GM19043 (cell line): ENCODE measurements at regions not wholly inside any gene's neighbourhood (a gene's known extent, or its start where the extent isn't known, plus 50 kb on each side); places are given as distances from the start of the nearest gene placed in this dataset.
"Not testable (repeated sequence)": the region's sequence is repeated elsewhere in the genome, so short reads cannot be mapped to it uniquely, and the experiment has no call there.

Experiments used
- ATAC-seq: cut with Tn5 transposase; IDR thresholded peaks from one replicate; pipeline ENCODE4 v1.9.1; 2021; ENCODE audit warnings: low read depth; ENCODE audit not compliant: unreplicated experiment

DNA sequence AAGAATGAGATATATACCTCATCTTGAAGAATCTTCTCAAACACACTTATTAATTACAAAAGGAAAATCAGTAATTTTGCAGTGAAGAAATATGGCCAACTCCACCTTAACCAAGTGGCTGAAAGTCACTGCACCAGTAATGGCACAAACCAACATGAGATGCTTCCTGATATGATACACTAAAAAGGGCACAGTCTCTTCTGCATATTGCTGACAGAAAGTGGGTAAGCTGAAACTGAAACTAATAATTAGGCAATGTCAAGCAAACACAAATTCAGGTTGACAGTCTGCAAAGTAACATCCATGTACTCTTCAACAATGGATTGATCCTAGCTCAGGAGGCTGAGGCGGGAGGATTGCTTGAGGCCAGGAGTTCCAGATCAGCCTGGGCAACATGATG, 56.1 kb downstream of the ZNF22 start:
- ATAC-seq, result not testable (repeated sequence)

- ATAC-seq, result no peak
These were observed 57.9 kb downstream of the ZNF22 start for GRCh38 chr10:45058580-45058979.

DNA sequence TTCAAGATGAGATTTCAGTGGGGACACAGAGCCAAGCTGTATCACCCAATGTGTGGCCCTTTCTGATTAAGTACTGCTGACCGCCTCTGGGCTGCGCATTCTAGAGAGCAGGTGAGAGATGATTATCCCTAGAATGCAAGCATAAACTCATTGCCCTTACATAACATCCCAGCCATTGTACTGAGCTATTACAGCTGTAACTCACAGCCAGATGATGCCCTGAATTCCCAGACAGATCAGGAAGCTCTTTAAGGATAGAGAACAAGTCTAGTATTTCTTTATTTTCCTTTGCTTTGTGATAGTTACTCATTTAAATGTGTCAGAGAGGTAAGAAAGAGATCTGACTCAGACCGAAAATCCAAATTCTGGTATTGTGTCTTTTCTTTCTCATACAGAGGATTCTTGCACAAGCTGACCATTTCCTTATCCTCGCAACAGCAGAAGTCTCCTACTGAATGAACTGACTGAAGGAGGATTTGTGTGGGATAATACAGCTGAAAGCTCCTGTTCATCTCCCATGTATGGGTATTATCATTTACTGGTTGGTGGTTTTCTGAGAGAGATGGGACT, 58.4 kb downstream of the ZNF22 start:
- no peak for ATAC-seq

- ATAC-seq, result no peak
These were observed 58.9 kb downstream of the ZNF22 start for GRCh38 chr10:45059632-45060031.

DNA sequence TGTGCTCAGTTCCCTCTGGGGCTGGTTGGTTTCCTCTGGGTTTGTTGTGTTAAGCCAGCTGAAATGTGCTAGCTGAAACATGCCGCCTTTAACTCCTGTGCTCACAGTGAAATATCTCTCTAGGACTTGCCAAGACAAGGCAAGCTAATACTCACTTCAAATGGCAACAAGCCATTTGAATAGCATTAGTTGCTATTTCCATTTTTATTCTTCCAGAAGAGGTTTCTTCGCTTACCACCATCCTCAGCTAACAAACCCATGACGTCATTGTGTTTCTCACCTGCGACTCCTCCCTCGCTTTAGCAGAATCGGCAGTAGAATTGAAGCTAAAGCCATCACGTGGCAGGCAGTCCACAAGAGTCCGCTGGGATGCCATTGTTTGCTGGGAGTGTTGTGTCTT, 61.3 kb downstream of the ZNF22 start:
- no peak for ATAC-seq

DNA sequence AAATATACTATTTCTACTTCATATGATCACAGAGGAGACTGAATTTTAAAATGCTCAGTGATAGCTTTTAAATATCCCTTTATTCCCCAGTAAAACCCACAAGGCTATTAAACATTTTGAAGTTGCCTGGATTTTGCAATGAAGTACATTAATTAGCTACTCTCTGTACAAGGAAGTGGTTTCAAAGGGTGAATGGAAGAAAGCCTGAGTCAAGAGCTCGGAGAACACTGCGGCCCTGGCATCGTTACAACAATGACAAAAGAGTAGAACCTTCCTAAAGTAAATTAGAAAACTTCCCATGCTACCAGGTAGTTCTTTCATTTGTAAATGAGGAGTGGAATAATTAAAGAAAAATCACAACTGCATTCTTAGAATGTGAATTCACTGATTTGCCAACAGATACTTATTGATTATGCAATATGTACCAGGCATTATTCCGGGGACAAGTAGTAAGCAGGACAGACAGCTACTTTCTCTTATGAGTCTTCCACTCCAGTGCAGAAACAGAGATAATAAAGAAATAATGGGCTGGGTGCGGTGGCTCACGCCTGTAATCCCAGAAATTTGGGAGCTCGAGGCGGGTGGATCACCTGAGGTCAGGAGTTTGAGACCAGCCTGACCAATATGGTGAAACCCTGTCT, 63.0 kb downstream of the ZNF22 start:
- no peak for ATAC-seq

GRCh38 chr10:45064998-45065397, 64.3 kb downstream of the ZNF22 start:
- no peak for ATAC-seq

DNA sequence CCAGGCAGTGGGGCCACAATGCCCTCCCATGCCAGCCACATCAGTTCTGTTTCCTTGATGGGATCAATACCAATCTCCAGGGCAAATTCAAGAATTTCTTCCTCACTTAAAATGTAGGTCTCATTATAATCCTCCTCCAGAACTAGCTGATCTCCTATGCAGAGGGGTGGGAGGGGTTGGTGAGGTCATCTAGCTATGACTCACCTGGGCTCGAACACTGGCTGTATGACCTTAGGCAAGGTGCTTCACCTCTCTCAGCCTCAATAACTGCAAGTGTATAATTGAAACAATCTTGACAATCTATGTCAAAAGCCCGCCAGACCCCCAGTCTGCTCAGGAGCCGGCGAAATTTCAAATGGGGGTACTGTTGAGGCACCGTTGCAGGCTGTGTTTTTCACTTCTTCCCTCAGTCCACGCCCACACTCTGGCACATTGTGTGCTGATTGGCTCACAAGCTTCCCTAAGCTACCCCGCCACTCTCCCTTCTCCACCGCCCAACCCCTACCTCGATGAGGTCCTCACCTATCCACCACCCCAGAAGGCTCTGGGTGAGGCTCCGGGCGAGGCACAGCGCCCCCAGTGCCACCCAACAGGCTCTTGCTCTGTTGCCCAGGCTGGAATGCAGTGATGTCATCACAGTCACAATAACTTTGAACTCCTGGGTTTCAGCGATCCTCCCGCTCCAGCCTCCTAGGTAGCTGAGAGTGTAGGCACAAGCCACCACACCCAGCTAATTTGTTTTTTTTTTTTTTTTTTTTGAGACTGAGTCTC, 70.5 kb downstream of the ZNF22 start:
- ATAC-seq, result no peak

- ATAC-seq, result no peak
These were observed 74.5 kb downstream of the ZNF22 start for GRCh38 chr10:45075216-45075615.

DNA sequence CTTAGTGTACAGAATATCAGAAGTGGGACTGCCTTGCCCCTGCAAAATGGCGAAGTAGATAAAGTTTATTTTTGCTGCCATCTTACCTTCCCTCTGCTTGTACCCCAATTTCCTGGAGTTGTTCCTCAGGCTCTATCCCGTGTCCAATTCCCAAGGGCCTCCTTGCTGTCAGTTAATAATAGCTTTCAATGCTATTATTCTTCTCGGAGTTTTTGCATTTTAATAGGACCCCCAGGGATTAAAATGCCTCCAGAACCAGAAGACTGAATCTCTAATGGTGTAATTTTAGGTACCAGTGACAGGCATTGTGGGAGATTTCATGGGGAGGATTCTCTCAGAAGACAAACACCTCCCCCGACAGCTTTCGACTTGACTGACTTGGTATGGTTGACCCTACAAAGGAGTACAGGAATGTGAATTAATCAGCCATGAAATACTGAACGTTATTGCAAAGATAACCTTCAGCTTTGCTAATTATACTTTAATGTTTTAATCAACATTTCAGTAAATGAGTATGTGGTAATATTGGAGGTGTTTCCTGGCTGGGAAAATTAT, 75.2 kb downstream of the ZNF22 start:
- no peak for ATAC-seq

GRCh38 chr10:45076891-45077290, 76.2 kb downstream of the ZNF22 start:
- no peak for ATAC-seq

DNA sequence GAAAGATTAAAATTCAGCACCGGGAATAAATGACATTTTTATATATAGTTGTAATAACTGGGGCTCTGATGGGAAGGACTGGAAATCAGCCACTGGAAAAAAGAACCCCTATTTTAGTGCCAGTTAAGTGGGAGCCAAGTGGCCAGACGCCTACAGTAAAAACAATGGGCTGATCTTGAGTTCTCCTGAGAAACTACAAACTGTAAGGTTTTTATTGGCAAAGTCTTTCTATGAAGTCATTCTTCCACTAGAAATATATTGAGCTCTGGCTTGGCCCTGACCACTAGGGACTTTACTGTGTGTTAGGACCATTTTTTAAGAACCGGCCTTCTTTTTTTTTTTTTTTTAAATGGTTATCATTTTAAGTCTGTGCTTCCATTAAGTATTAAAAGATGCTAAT, 79.6 kb downstream of the ZNF22 start:
- ATAC-seq, result no peak

- no peak for ATAC-seq
These were observed 81.5 kb downstream of the ZNF22 start for GRCh38 chr10:45082176-45082575.

GRCh38 chr10:45091968-45092367, 91.2 kb downstream of the ZNF22 start:
- ATAC-seq, result no peak

- no peak for ATAC-seq
These were observed 93.2 kb downstream of the ZNF22 start for GRCh38 chr10:45093945-45094344.

DNA sequence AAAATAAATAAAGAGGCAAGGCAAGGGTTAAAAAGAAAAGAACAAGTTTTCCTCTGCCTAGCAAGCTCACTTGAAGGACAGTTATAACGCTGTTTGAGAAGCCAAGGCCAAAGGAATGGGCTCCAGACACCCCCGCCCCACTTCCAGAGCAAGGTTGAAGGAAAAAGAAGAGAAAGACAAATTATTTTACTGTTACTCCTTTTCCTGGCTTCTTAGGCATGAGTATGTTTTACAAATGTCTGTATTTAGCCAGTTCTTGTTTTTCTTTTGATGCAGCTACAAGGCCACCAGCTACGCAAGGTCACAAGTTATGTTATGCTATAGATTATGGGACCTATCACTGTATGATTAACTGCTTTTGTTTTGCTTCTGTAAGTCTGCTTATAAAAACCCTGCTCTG, 94.6 kb downstream of the ZNF22 start:
- no peak for ATAC-seq

GRCh38 chr10:45096001-45096400, 95.3 kb downstream of the ZNF22 start:
- no peak for ATAC-seq

DNA sequence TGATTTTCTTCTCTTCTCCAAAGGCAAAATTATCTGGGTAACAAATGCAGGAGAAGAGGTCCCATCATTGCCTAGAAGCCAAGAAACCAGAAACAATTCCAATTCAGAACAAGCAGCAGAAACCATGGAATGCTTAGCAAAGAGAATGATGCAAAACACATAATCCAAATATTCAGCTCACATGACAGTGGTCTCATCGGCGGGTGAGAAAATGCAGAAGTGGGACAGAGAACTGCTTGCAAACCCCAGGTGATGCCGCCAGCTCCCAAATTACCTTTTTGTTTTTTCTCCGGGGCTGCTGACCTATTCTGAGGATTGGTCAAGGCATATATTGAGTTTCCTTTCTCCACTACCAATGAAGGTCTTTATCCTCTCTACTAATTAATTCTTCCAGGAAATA, 99.7 kb downstream of the ZNF22 start:
- no peak for ATAC-seq

DNA sequence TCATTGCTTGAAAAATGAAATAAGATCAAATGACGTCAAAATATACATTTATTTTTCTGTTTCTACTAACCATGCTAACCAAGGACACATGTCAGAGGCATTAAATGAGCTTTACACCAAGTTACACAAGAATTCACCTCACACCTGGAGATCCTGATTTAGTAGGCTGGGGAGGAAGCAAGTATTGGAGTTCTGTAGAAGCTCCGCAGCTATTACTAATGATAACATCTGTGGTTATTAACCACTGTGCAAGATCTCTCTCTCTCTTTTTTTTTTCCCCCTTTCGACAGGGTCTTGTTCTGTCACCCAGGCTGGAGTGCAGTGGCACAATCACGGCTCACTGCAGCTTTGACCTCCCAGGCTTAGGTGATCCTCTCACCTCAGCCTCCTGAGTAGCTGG, 104.0 kb downstream of the ZNF22 start:
- no peak for ATAC-seq

DNA sequence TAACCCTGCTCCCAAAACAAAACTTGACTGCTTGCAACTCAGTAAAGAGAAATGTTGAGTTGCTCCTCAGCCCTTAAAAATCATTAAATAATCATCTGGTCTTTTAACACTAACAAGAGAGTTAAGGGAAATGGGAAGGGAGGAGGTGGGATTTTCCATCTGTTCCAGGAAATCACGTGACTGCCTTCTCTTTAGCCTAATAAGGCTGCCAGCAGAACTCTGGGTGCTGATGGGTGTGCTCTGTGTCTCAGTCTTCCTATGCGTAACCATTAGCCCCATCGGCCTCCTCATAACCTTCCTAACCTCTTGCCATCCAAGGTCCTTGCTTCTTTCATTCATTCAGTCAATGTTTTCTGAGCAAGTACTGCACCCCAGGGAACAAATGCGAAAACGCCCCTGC, 104.6 kb downstream of the ZNF22 start:
- ATAC-seq, result not testable (repeated sequence)

DNA sequence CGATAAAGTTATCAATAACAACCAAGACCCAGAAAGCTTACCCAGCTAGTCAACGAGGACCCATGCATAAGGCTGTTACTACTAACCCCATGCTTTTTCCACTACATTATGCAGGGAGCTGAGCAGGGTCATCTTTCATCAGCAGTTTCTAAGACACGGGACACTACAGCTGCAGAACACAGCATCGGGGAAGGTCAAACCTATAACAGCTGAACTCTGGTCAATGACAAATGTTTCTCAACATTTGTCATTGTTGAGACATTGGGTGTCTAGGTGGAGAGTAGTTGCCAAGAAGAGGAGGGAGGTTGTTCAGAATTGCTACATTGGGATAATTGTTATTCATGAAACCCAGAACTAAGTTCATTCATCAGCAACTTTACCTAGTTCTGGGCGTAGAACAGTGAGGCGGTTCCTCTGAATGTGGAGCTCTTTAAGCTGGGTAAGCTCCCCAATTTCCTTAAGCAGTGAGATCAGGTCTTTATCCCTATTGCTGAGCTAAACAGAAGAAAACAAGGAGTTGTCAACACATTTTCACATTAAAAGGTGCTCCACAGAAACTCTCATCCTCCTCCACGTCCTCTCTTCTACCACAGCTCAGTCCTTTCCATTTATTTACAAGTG, 105.6 kb downstream of the ZNF22 start:
- no peak for ATAC-seq
